GM12874 (cell line): ENCODE measurements at regions not wholly inside any gene's neighbourhood (a gene's known extent, or its start where the extent isn't known, plus 50 kb on each side); places are given as distances from the start of the nearest gene placed in this dataset.

ENCODE experiments used
- CTCF ChIP-seq: IDR thresholded peaks from 2 replicates; pipeline ENCODE4 v1.5.1; 2011; ENCODE audit warnings: low read depth, mild to moderate bottlenecking, control low read depth, low read length, moderate library complexity; ENCODE audit not compliant: insufficient read depth

GRCh38 chr9:108078375-108078774 lies 588.8 kb upstream of the KLF4 start:
- no peak for TF ChIP-seq CTCF

- no peak for TF ChIP-seq CTCF
Observed at GRCh38 chr9:108077556-108077955, 588.0 kb upstream of the KLF4 start.

GRCh38 chr9:108074900-108075299 lies 585.3 kb upstream of the KLF4 start:
- TF ChIP-seq CTCF: no peak

- no peak for TF ChIP-seq CTCF
Observed at GRCh38 chr9:108073823-108074222, 584.3 kb upstream of the KLF4 start.

GRCh38 chr9:108072740-108073139 lies 583.2 kb upstream of the KLF4 start:
- TF ChIP-seq CTCF: no peak

GRCh38 chr9:108070861-108071260 lies 581.3 kb upstream of the KLF4 start:
- no peak for TF ChIP-seq CTCF

- no peak for TF ChIP-seq CTCF
Observed at GRCh38 chr9:108069991-108070390, 580.4 kb upstream of the KLF4 start.

- TF ChIP-seq CTCF: no peak
Observed at GRCh38 chr9:108062680-108063079, 573.1 kb upstream of the KLF4 start.
